ENCODE measurements at regions not wholly inside any gene's neighbourhood (a gene's known extent, or its start where the extent isn't known, plus 50 kb on each side); places are given as distances from the start of the nearest gene placed in this dataset.
"Not testable (repeated sequence)": the region's sequence is repeated elsewhere in the genome, so short reads cannot be mapped to it uniquely, and the experiment has no call there.

GRCh38 chr3:115204475-115204874 lies 57.4 kb upstream of the ZBTB20 start:
- no peak for DNase-seq

- no peak for DNase-seq
Measured at GRCh38 chr3:115208066-115208750, 61.1 kb upstream of the ZBTB20 start.

GRCh38 chr3:115211810-115212492 lies 64.9 kb upstream of the ZBTB20 start:
- no peak for DNase-seq

GRCh38 chr3:115212615-115213014 lies 65.5 kb upstream of the ZBTB20 start:
- no peak for DNase-seq

- DNase-seq, result not testable (repeated sequence)
Measured at GRCh38 chr3:115213052-115213451, 66.0 kb upstream of the ZBTB20 start.

- no peak for DNase-seq
Measured at GRCh38 chr3:115217292-115217677, 70.2 kb upstream of the ZBTB20 start.

- no peak for DNase-seq
Measured at GRCh38 chr3:115217678-115218451, 70.8 kb upstream of the ZBTB20 start.

GRCh38 chr3:115218859-115219258 lies 71.8 kb upstream of the ZBTB20 start:
- no peak for DNase-seq

GRCh38 chr3:115224687-115225086 lies 77.6 kb upstream of the ZBTB20 start:
- DNase-seq, result no peak

- DNase-seq, result no peak
Measured at GRCh38 chr3:115226844-115227445, 79.9 kb upstream of the ZBTB20 start.

- DNase-seq, result no peak
Measured at GRCh38 chr3:115227461-115227860, 80.4 kb upstream of the ZBTB20 start.

GRCh38 chr3:115228266-115228665 lies 81.2 kb upstream of the ZBTB20 start:
- no peak for DNase-seq

GRCh38 chr3:115232167-115232566 lies 85.1 kb upstream of the ZBTB20 start:
- no peak for DNase-seq

GRCh38 chr3:115233021-115233420 lies 85.9 kb upstream of the ZBTB20 start:
- no peak for DNase-seq

GRCh38 chr3:115236496-115236895 lies 89.4 kb upstream of the ZBTB20 start:
- no peak for DNase-seq

GRCh38 chr3:115239717-115240116 lies 92.6 kb upstream of the ZBTB20 start:
- no peak for DNase-seq

GRCh38 chr3:115244350-115244749 lies 97.3 kb upstream of the ZBTB20 start:
- no peak for DNase-seq

- DNase-seq, result no peak
Measured at GRCh38 chr3:115245438-115245837, 98.3 kb upstream of the ZBTB20 start.

GRCh38 chr3:115245899-115246298 lies 98.8 kb upstream of the ZBTB20 start:
- no peak for DNase-seq

- DNase-seq, result no peak
Measured at GRCh38 chr3:115246461-115247020, 99.5 kb upstream of the ZBTB20 start.

GRCh38 chr3:115248274-115248673 lies 101.2 kb upstream of the ZBTB20 start:
- DNase-seq, result no peak

- no peak for DNase-seq
Measured at GRCh38 chr3:115251509-115251908, 104.4 kb upstream of the ZBTB20 start.

GRCh38 chr3:115252679-115253078 lies 105.6 kb upstream of the ZBTB20 start:
- DNase-seq, result no peak

Data from activated naive CD4-positive, alpha-beta T cell treated with Interleukin-2 at 50 U/mL for 16 hours (primary cell).